GM18519 (cell line): ENCODE measurements at regions not wholly inside any gene's neighbourhood (a gene's known extent, or its start where the extent isn't known, plus 50 kb on each side); places are given as distances from the start of the nearest gene placed in this dataset.

ENCODE experiments used
- ATAC-seq: cut with Tn5 transposase; IDR thresholded peaks from one replicate; pipeline ENCODE4 v1.9.1; 2021; ENCODE audit warnings: mild to moderate bottlenecking, moderate library complexity; ENCODE audit not compliant: unreplicated experiment, low FRiP score

- no peak for ATAC-seq
Measured at GRCh38 chr3:34547297-34547920, 749.0 kb downstream of the PDCD6IP start.

- no peak for ATAC-seq
Measured at GRCh38 chr3:34567266-34567665, 768.8 kb downstream of the PDCD6IP start.

- no peak for ATAC-seq
Measured at GRCh38 chr3:34568766-34569165, 770.3 kb downstream of the PDCD6IP start.

- no peak for ATAC-seq
Measured at GRCh38 chr3:34569437-34569836, 771.0 kb downstream of the PDCD6IP start.

- no peak for ATAC-seq
Measured at GRCh38 chr3:34570916-34571705, 772.7 kb downstream of the PDCD6IP start.

- ATAC-seq = no peak
Measured at GRCh38 chr3:34571714-34572113, 773.3 kb downstream of the PDCD6IP start.

GRCh38 chr3:34575776-34576175 is 777.3 kb downstream of the PDCD6IP start:
- ATAC-seq = no peak

GRCh38 chr3:34582055-34582454 is 783.6 kb downstream of the PDCD6IP start:
- ATAC-seq = no peak

- no peak for ATAC-seq
Measured at GRCh38 chr3:34583451-34583850, 785.0 kb downstream of the PDCD6IP start.

GRCh38 chr3:34584971-34585370 is 786.5 kb downstream of the PDCD6IP start:
- ATAC-seq = no peak

GRCh38 chr3:34599595-34599994 is 801.2 kb downstream of the PDCD6IP start:
- ATAC-seq = no peak

- no peak for ATAC-seq
Measured at GRCh38 chr3:34619990-34620389, 821.6 kb downstream of the PDCD6IP start.

- ATAC-seq = no peak
Measured at GRCh38 chr3:34626699-34627098, 828.3 kb downstream of the PDCD6IP start.

- no peak for ATAC-seq
Measured at GRCh38 chr3:34634939-34635338, 836.5 kb downstream of the PDCD6IP start.

- no peak for ATAC-seq
Measured at GRCh38 chr3:34635352-34635850, 837.0 kb downstream of the PDCD6IP start.

- no peak for ATAC-seq
Measured at GRCh38 chr3:34646911-34647460, 848.6 kb downstream of the PDCD6IP start.

GRCh38 chr3:34650131-34650530 is 851.7 kb downstream of the PDCD6IP start:
- no peak for ATAC-seq

GRCh38 chr3:34668915-34669314 is 870.5 kb downstream of the PDCD6IP start:
- ATAC-seq = no peak

GRCh38 chr3:34669490-34669889 is 871.1 kb downstream of the PDCD6IP start:
- ATAC-seq = no peak

- no peak for ATAC-seq
Measured at GRCh38 chr3:34675383-34676120, 877.1 kb downstream of the PDCD6IP start.

GRCh38 chr3:34676436-34676835 is 878.0 kb downstream of the PDCD6IP start:
- ATAC-seq = no peak
